ENCODE measurements at regions not wholly inside any gene's neighbourhood (a gene's known extent, or its start where the extent isn't known, plus 50 kb on each side); places are given as distances from the start of the nearest gene placed in this dataset.
"Not testable (repeated sequence)": the region's sequence is repeated elsewhere in the genome, so short reads cannot be mapped to it uniquely, and the experiment has no call there.

- H3K4me3 ChIP-seq (ENCODE audit: low read length), result no peak overlapping the region
- H3K36me3 ChIP-seq (ENCODE audit: insufficient read depth, low read length), result no peaks in the 10 kb centered on the region
- no peaks in the 10 kb centered on the region for H3K9me3 ChIP-seq (ENCODE audit: low read length)
- H3K27me3 ChIP-seq (ENCODE audit: insufficient read depth, low read length), result no peaks in the 10 kb centered on the region
- no peak overlapping the region for H2AFZ ChIP-seq (ENCODE audit: low read depth, low read length)
- no peaks in the 10 kb centered on the region for H3K4me1 ChIP-seq (ENCODE audit: insufficient read depth, low read length)
Observed at GRCh38 chr7:46080595-46081159, 159.6 kb upstream of the IGFBP3 start.

DNA sequence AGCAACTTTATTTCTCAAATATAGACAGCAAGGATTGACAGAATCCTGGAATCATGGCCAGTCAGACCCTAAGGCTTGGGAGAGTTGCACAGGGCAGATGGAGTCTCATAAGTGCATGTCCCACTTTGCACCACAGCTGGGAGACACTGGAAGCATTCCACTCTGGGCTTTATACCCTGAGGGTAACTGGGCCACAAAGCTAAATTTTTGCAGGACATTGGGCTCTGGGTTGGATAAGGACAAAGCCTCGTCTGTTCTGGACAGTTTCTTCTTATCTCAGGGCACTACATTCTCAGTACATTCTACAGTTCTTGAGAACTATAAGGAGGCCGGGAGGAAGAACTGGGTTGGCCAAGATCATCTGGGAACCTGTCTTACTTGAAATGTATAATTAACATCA lies 158.3 kb upstream of the IGFBP3 start:
- peaks cover 3% of the 10 kb centered on the region for H3K4me1 ChIP-seq (ENCODE audit: insufficient read depth, low read length)
- no peaks in the 10 kb centered on the region for H3K9me3 ChIP-seq (ENCODE audit: low read length)
- no peak overlapping the region for H2AFZ ChIP-seq (ENCODE audit: low read depth, low read length)
- no peaks in the 10 kb centered on the region for H3K36me3 ChIP-seq (ENCODE audit: insufficient read depth, low read length)
- H3K4me3 ChIP-seq (ENCODE audit: low read length), result no peak overlapping the region
- H3K27me3 ChIP-seq (ENCODE audit: insufficient read depth, low read length), result no peaks in the 10 kb centered on the region

- H3K9me3 ChIP-seq (ENCODE audit: low read length), result no peaks in the 10 kb centered on the region
Observed at GRCh38 chr7:46076527-46076926, 155.5 kb upstream of the IGFBP3 start.

GRCh38 chr7:46072722-46073121 lies 151.7 kb upstream of the IGFBP3 start:
- no peaks in the 10 kb centered on the region for H3K9me3 ChIP-seq (ENCODE audit: low read length)
- no peaks in the 10 kb centered on the region for H3K36me3 ChIP-seq (ENCODE audit: insufficient read depth, low read length)
- H3K4me1 ChIP-seq (ENCODE audit: insufficient read depth, low read length), result peaks cover 3% of the 10 kb centered on the region
- no peak overlapping the region for H2AFZ ChIP-seq (ENCODE audit: low read depth, low read length)
- H3K4me3 ChIP-seq (ENCODE audit: low read length), result no peak overlapping the region
- no peaks in the 10 kb centered on the region for H3K27me3 ChIP-seq (ENCODE audit: insufficient read depth, low read length)

More at GRCh38 chr7:46076527-46076926, 155.5 kb upstream of the IGFBP3 start:
- no peak overlapping the region for H2AFZ ChIP-seq (ENCODE audit: low read depth, low read length)
- H3K36me3 ChIP-seq (ENCODE audit: insufficient read depth, low read length), result no peaks in the 10 kb centered on the region
- H3K4me3 ChIP-seq (ENCODE audit: low read length), result no peak overlapping the region
- peaks cover 3% of the 10 kb centered on the region for H3K4me1 ChIP-seq (ENCODE audit: insufficient read depth, low read length)
- H3K27me3 ChIP-seq (ENCODE audit: insufficient read depth, low read length), result no peaks in the 10 kb centered on the region

DNA sequence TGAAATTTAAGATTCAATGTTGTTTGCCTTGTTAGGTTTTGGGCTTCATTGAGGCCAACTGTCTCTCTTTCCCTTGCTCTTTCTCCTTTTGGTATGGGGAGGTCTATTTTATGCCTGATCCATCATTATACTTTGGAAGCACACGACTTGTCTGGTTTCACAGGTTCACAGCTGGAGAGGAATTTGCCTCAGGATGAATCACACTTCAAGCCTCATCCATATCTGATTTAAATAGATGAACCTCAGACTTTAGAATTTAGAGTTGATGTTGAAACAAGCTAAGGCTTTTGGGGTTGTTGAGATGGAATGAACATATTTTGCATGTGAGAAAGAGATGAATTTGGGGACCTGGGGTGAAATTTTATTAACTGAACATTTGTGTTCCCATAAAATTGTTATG lies 150.5 kb upstream of the IGFBP3 start:
- Histone ChIP-seq H3K36me3 (ENCODE audit: insufficient read depth, low read length) (no peaks in the 10 kb centered on the region), H3K4me3 (ENCODE audit: low read length) (no peak overlapping the region), H3K4me1 (ENCODE audit: insufficient read depth, low read length) (peaks cover 3% of the 10 kb centered on the region), H3K9me3 (ENCODE audit: low read length) (no peaks in the 10 kb centered on the region), H3K27me3 (ENCODE audit: insufficient read depth, low read length) (no peaks in the 10 kb centered on the region), H2AFZ (ENCODE audit: low read depth, low read length) (no peak overlapping the region)

DNA sequence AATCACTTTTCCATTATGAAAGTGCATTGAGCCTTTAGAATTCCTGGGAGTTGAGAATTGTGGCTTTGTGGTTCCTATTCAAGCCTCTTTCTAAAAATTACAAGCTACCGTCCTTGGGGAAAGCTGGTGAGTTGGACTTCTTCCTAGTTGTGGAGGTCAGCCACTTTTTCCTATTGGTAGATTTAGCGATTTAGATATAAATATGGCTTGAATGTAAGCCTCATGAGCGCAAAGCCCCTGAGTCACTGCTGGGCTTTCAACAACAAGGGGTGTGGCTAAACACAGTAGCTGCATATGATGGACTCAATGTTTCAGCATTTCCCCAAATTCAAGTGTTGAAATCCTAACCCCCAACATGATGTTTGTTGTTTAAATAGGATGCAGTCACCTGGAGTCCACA lies 150.0 kb upstream of the IGFBP3 start:
- Histone ChIP-seq H3K27me3 (ENCODE audit: insufficient read depth, low read length) (no peaks in the 10 kb centered on the region), H3K4me1 (ENCODE audit: insufficient read depth, low read length) (peaks cover 3% of the 10 kb centered on the region), H3K9me3 (ENCODE audit: low read length) (no peaks in the 10 kb centered on the region)

DNA sequence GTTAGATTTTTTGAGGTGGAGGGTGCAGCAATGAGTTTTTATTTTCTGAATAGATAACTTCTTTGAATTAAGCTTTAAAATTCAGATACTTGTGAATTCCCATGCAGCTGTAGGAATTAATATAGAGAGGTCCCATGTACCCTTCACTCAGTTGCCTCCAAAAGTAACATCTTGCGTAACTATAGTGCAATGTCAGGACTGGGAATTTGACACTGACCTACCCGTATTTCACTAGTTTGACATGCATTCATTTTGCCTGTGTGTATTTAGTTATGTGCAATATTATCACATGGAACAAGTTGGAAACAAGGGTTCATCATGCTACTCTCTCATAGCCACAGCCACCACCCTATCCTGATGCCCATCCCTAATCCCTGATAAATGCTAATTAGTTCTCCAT lies 147.1 kb upstream of the IGFBP3 start:
- no peaks in the 10 kb centered on the region for H3K27me3 ChIP-seq (ENCODE audit: insufficient read depth, low read length)
- no peaks in the 10 kb centered on the region for H3K4me1 ChIP-seq (ENCODE audit: insufficient read depth, low read length)
- no peak overlapping the region for H3K4me3 ChIP-seq (ENCODE audit: low read length)
- H3K36me3 ChIP-seq (ENCODE audit: insufficient read depth, low read length), result no peaks in the 10 kb centered on the region
- no peak overlapping the region for H2AFZ ChIP-seq (ENCODE audit: low read depth, low read length)
- no peaks in the 10 kb centered on the region for H3K9me3 ChIP-seq (ENCODE audit: low read length)

More for the DNA sequence above, 150.0 kb upstream of the IGFBP3 start:
- Histone ChIP-seq H2AFZ (ENCODE audit: low read depth, low read length) (no peak overlapping the region), H3K4me3 (ENCODE audit: low read length) (no peak overlapping the region), H3K36me3 (ENCODE audit: insufficient read depth, low read length) (no peaks in the 10 kb centered on the region)

- no peak overlapping the region for H3K4me3 ChIP-seq (ENCODE audit: low read length)
- no peaks in the 10 kb centered on the region for H3K9me3 ChIP-seq (ENCODE audit: low read length)
- H3K4me1 ChIP-seq (ENCODE audit: insufficient read depth, low read length), result no peaks in the 10 kb centered on the region
- no peak overlapping the region for H2AFZ ChIP-seq (ENCODE audit: low read depth, low read length)
- H3K36me3 ChIP-seq (ENCODE audit: insufficient read depth, low read length), result no peaks in the 10 kb centered on the region
- H3K27me3 ChIP-seq (ENCODE audit: insufficient read depth, low read length), result no peaks in the 10 kb centered on the region
Observed at GRCh38 chr7:46059308-46060020, 138.4 kb upstream of the IGFBP3 start.

- Histone ChIP-seq H3K27me3 (ENCODE audit: insufficient read depth, low read length) (no peaks in the 10 kb centered on the region), H3K9me3 (ENCODE audit: low read length) (no peaks in the 10 kb centered on the region), H3K4me3 (ENCODE audit: low read length) (no peak overlapping the region), H3K36me3 (ENCODE audit: insufficient read depth, low read length) (no peaks in the 10 kb centered on the region), H2AFZ (ENCODE audit: low read depth, low read length) (no peak overlapping the region), H3K4me1 (ENCODE audit: insufficient read depth, low read length) (no peaks in the 10 kb centered on the region)
Observed at GRCh38 chr7:46058086-46058823, 137.2 kb upstream of the IGFBP3 start.

DNA sequence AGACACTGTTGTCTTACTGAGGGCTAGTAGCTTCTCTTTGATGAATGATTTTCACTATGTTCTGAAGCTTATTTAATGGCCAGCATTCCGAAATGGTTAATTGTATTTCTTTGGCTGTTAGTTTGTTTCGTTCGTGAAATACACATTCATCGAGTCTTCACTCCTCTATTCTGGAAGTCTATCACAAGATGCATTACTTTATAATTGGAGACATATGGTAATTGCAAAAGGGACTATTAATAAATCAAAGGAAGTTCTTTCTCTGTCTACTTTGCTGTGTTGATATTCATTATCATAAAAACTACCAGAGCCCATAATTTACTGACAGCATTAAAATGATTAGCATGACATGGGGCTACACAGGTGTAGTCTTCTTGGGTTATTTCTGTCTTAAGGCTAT lies 133.8 kb upstream of the IGFBP3 start:
- Histone ChIP-seq H3K27me3 (ENCODE audit: insufficient read depth, low read length) (no peaks in the 10 kb centered on the region), H3K4me1 (ENCODE audit: insufficient read depth, low read length) (no peaks in the 10 kb centered on the region), H3K36me3 (ENCODE audit: insufficient read depth, low read length) (no peaks in the 10 kb centered on the region), H3K4me3 (ENCODE audit: low read length) (no peak overlapping the region), H2AFZ (ENCODE audit: low read depth, low read length) (no peak overlapping the region), H3K9me3 (ENCODE audit: low read length) (no peaks in the 10 kb centered on the region)

- no peak overlapping the region for H3K4me3 ChIP-seq (ENCODE audit: low read length)
- no peak overlapping the region for H2AFZ ChIP-seq (ENCODE audit: low read depth, low read length)
- H3K4me1 ChIP-seq (ENCODE audit: insufficient read depth, low read length), result no peaks in the 10 kb centered on the region
- no peaks in the 10 kb centered on the region for H3K9me3 ChIP-seq (ENCODE audit: low read length)
- no peaks in the 10 kb centered on the region for H3K36me3 ChIP-seq (ENCODE audit: insufficient read depth, low read length)
- no peaks in the 10 kb centered on the region for H3K27me3 ChIP-seq (ENCODE audit: insufficient read depth, low read length)
Observed at GRCh38 chr7:46054272-46054671, 133.2 kb upstream of the IGFBP3 start.

- Histone ChIP-seq H2AFZ (ENCODE audit: low read depth, low read length) (no peak overlapping the region), H3K9me3 (ENCODE audit: low read length) (no peaks in the 10 kb centered on the region), H3K36me3 (ENCODE audit: insufficient read depth, low read length) (no peaks in the 10 kb centered on the region), H3K27me3 (ENCODE audit: insufficient read depth, low read length) (no peaks in the 10 kb centered on the region), H3K4me3 (ENCODE audit: low read length) (no peak overlapping the region), H3K4me1 (ENCODE audit: insufficient read depth, low read length) (no peaks in the 10 kb centered on the region)
Observed at GRCh38 chr7:46047581-46047980, 126.5 kb upstream of the IGFBP3 start.

GRCh38 chr7:46043338-46043737 lies 122.3 kb upstream of the IGFBP3 start:
- H3K27me3 ChIP-seq (ENCODE audit: insufficient read depth, low read length); H2AFZ ChIP-seq (ENCODE audit: low read depth, low read length); H3K4me1 ChIP-seq (ENCODE audit: insufficient read depth, low read length); H3K36me3 ChIP-seq (ENCODE audit: insufficient read depth, low read length); H3K9me3 ChIP-seq (ENCODE audit: low read length); H3K4me3 ChIP-seq (ENCODE audit: low read length): not testable (repeated sequence)

Data from neuron (in vitro differentiated cells).